Gastroesophageal sphincter (tissue), 4 donors: ENCODE measurements at regions not wholly inside any gene's neighbourhood (a gene's known extent, or its start where the extent isn't known, plus 50 kb on each side); places are given as distances from the start of the nearest gene placed in this dataset.

Experiments
- ATAC-seq: fragments of 150-250 bp; one replicate; pipeline ENCODE4 v1.9.1; 2016; ENCODE audit warnings: mild to moderate bottlenecking, moderate library complexity
- H3K27ac ChIP-seq, 4 donors: fragments of 200-600 bp; sonication (generic) in 3 of 4; 1 replicate in 3 of 4; 2 replicates in 1 of 4; pipeline ENCODE4 v1.5.1; 2016 to 2019
- H3K27me3 ChIP-seq: fragments of 200-600 bp; sonication (generic); one replicate; pipeline ENCODE4 v1.5.1; 2019
- H3K36me3 ChIP-seq, 2 donors: fragments of 200-600 bp; sonication (generic); one replicate each; pipeline ENCODE4 v1.5.1; 2019; ENCODE audit warnings: control low read depth in 1 of 2
- H3K4me1 ChIP-seq, 3 donors: fragments of 200-600 bp; sonication (generic); 1 replicate in 2 of 3; 2 replicates in 1 of 3; pipeline ENCODE4 v1.5.1; 2016 to 2019; ENCODE audit warnings: control low read depth in 2 of 3
- H3K4me3 ChIP-seq, 2 donors: fragments of 200-600 bp; sonication (generic); one replicate each; pipeline ENCODE4 v1.5.1; 2019; ENCODE audit warnings: mild to moderate bottlenecking in 1 of 2, moderate library complexity in 1 of 2
- H3K9me3 ChIP-seq, 3 donors: fragments of 200-600 bp; sonication (generic); one replicate each; pipeline ENCODE4 v1.5.1; 2017 to 2019; ENCODE audit warnings: control low read depth in 2 of 3
- EP300 ChIP-seq: sonication (generic); formaldehyde crosslinking; IDR thresholded peaks from one replicate; pipeline ENCODE4 v1.6.1; 2017; ENCODE audit warnings: antibody characterized with exemption, mild to moderate bottlenecking
- POLR2A ChIP-seq, 2 donors: fragments of 450-650 bp; IDR thresholded peaks; one replicate each; pipeline ENCODE4 v1.6.1; 2017; ENCODE audit warnings: antibody characterized with exemption in 2 of 2, mild to moderate bottlenecking in 2 of 2, moderate library complexity in 1 of 2
- POLR2AphosphoS5 ChIP-seq: sonication (generic); formaldehyde crosslinking; IDR thresholded peaks from one replicate; pipeline ENCODE4 v1.6.1; 2017; ENCODE audit warnings: antibody characterized with exemption
- WGBS, 2 donors: methylation state at CpG; one replicate each; pipeline ENCODE4 v1.1.5; 2018; ENCODE audit warnings: low coverage in 1 of 2; 5-methylcytosine and 5-hydroxymethylcytosine counted together
- TF ChIP-seq, protein P1 (sequence below), 4 experiments: fragments of 200-600 bp in 2 of 4; fragments of 450-650 bp in 2 of 4; sonication (generic) in 1 of 4; IDR thresholded peaks; one replicate each; pipeline ENCODE4 v1.5.1; 2017 to 2019; ENCODE audit warnings: antibody characterized with exemption in 4 of 4, mild to moderate bottlenecking in 2 of 4, moderate library complexity in 2 of 4

DNA sequence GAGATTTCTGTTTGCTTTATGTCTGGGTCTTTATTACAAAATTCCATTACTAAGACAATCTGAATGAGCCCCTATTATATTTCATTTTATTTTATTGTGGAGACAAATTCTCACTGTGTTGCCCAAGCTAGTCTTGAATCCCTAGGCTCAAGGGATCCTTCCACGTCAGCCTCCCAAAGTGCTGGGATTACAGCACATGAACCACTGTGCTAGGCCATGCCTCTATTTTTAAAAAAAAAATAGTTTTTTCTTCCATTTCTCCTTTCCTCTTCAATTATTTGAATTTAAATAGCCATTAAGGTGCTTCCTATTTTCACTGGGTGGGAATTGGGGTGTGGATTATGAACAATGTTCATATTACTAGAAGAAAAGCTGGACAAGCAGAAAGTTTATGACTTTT, 1587.4 kb downstream of the GRIK2 start:
- WGBS, 2 donors, result 67% methylated on average over 1 of the region's 1 CpG; no CpG with 5 or more reads in 1 of the 2 donors
- TF ChIP-seq POLR2AphosphoS5 (no peak), POLR2A (IDR thresholded peaks at IDR 0.05) (no peak), EP300 (no peak)
- TF ChIP-seq, protein P1, sequence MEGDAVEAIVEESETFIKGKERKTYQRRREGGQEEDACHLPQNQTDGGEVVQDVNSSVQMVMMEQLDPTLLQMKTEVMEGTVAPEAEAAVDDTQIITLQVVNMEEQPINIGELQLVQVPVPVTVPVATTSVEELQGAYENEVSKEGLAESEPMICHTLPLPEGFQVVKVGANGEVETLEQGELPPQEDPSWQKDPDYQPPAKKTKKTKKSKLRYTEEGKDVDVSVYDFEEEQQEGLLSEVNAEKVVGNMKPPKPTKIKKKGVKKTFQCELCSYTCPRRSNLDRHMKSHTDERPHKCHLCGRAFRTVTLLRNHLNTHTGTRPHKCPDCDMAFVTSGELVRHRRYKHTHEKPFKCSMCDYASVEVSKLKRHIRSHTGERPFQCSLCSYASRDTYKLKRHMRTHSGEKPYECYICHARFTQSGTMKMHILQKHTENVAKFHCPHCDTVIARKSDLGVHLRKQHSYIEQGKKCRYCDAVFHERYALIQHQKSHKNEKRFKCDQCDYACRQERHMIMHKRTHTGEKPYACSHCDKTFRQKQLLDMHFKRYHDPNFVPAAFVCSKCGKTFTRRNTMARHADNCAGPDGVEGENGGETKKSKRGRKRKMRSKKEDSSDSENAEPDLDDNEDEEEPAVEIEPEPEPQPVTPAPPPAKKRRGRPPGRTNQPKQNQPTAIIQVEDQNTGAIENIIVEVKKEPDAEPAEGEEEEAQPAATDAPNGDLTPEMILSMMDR (IDR thresholded peaks at IDR 0.05), result no peak
- H3K9me3 ChIP-seq, result no peaks in the 10 kb centered on the region
- no peaks in the 10 kb centered on the region for H3K36me3 ChIP-seq
- H3K4me3 ChIP-seq, result no peak overlapping the region
- no peak overlapping the region for H3K27ac ChIP-seq
- no peaks in the 10 kb centered on the region for H3K27me3 ChIP-seq
- no peak for ATAC-seq
- no peaks in the 10 kb centered on the region for H3K4me1 ChIP-seq

DNA sequence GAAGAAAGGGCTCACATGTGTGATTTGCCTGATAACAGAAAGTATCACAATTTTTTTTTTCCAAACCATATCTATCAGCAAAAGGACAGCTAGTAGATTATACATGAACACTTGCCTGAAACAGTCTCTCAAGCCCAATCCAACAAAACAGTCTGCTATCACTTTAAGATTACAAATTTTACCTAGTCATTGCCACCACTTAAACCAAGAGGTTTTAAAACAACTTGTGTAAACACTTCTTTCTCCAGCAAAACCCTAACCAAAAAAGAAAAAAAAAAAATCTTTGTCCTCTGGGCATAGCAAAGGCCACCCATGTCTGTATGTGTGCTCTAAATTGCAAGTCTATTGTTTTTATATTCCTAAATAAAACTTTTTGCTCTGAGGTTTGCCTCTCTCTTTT, 1568.4 kb downstream of the GRIK2 start:
- no peak for TF ChIP-seq POLR2AphosphoS5
- no peak for TF ChIP-seq POLR2A (IDR thresholded peaks at IDR 0.05)
- TF ChIP-seq, protein P1 (IDR thresholded peaks at IDR 0.05), result no peak
- no peak for TF ChIP-seq EP300
- no peak for ATAC-seq
- Histone ChIP-seq H3K4me3 (no peak overlapping the region), H3K4me1 (no peaks in the 10 kb centered on the region), H3K9me3 (no peaks in the 10 kb centered on the region), H3K27ac (no peak overlapping the region), H3K27me3 (no peaks in the 10 kb centered on the region), H3K36me3 (no peaks in the 10 kb centered on the region)

DNA sequence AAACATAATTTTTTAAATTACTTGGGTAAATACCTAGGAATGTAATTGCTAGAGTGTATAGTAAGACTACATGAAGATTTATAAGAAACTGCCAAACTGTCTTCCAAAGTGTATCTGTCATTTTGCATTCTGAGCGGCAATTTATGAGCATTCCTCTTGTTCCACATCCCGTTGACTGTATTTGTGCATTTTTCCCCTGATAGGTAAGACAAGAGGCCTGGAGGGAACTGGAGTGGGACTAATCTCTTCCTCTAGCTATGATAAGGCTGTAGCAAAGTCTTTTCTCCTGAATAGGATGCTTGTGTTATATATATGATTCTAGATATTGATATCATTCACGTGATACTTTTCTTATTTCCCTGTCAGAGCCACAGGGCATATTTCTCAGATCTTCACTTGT, 1557.5 kb downstream of the GRIK2 start:
- 45 to 70% methylated on average over 2 to 3 of the region's 3 CpGs for WGBS, 2 donors
- Histone ChIP-seq H3K4me1 (no peaks in the 10 kb centered on the region), H3K9me3 (no peaks in the 10 kb centered on the region), H3K4me3 (no peak overlapping the region), H3K27ac (no peak overlapping the region), H3K27me3 (no peaks in the 10 kb centered on the region), H3K36me3 (no peaks in the 10 kb centered on the region)
- ATAC-seq, result no peak
- TF ChIP-seq EP300 (no peak), POLR2AphosphoS5 (no peak), POLR2A (IDR thresholded peaks at IDR 0.05) (no peak)
- TF ChIP-seq, protein P1 (IDR thresholded peaks at IDR 0.05), result no peak

DNA sequence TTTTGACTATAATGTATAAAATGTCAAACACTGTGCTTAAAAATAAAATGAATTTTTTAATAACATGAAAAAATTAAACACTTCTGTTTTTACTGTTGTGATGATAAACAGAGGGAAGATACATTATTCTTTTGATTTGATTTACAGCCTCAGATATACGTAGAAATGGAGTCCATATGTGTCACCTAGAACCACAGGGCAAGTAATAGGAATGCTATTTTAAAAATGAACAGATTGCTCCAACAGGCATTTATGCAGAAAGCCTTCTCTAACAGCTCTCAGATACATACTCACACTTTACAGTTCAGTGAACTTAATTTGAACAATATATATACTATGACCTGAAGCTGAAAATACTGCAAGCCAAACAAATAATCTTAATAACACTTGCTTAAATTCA, 1551.0 kb downstream of the GRIK2 start:
- Histone ChIP-seq H3K27me3 (no peaks in the 10 kb centered on the region), H3K27ac (no peak overlapping the region), H3K4me1 (no peaks in the 10 kb centered on the region), H3K4me3 (no peak overlapping the region), H3K36me3 (no peaks in the 10 kb centered on the region), H3K9me3 (no peaks in the 10 kb centered on the region)
- TF ChIP-seq, protein P1 (IDR thresholded peaks at IDR 0.05), result no peak
- TF ChIP-seq POLR2AphosphoS5 (no peak), POLR2A (IDR thresholded peaks at IDR 0.05) (no peak), EP300 (no peak)
- no peak for ATAC-seq
- 11 to 21% methylated on average over 1 of the region's 1 CpG for WGBS, 2 donors

DNA sequence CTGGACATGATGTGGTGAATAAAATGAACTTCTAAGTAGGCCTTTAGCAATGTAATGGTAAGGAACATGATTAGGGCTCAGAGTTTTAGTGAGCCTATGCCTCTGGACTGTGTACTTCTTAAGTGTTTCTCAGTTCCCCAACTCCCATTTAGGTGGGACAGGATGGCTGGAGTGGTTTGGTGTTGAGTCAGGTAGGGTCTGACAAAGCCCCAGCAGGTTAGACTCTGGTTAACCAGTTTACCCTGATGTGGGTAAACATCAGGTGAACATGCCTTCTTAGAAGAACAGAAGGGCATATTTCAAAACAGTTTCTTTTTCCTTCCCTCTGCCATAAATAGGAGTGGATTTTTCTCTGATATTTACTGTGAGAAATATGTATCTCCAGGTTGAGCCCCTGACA, 1548.7 kb downstream of the GRIK2 start:
- Histone ChIP-seq H3K27ac (no peak overlapping the region), H3K4me3 (no peak overlapping the region), H3K9me3 (no peaks in the 10 kb centered on the region), H3K27me3 (no peaks in the 10 kb centered on the region), H3K36me3 (no peaks in the 10 kb centered on the region), H3K4me1 (no peaks in the 10 kb centered on the region)
- no peak for TF ChIP-seq POLR2A (IDR thresholded peaks at IDR 0.05)
- TF ChIP-seq, protein P1 (IDR thresholded peaks at IDR 0.05), result no peak
- TF ChIP-seq POLR2AphosphoS5, result no peak
- TF ChIP-seq EP300, result no peak
- ATAC-seq, result no peak
